HG03354 (cell line): ENCODE measurements at regions not wholly inside any gene's neighbourhood (a gene's known extent, or its start where the extent isn't known, plus 50 kb on each side); places are given as distances from the start of the nearest gene placed in this dataset.
"Not testable (repeated sequence)": the region's sequence is repeated elsewhere in the genome, so short reads cannot be mapped to it uniquely, and the experiment has no call there.

Experiments
- ATAC-seq: cut with Tn5 transposase; IDR thresholded peaks from one replicate; pipeline ENCODE4 v1.9.1; 2021; ENCODE audit warnings: mild to moderate bottlenecking; ENCODE audit not compliant: unreplicated experiment, poor library complexity, severe bottlenecking

GRCh38 chr1:80170811-80171485, 1164.4 kb upstream of the ADGRL4 start:
- no peak for ATAC-seq

- no peak for ATAC-seq
These were observed 1157.6 kb upstream of the ADGRL4 start for GRCh38 chr1:80164150-80164549.

- no peak for ATAC-seq
These were observed 1157.2 kb upstream of the ADGRL4 start for GRCh38 chr1:80163686-80164085.

GRCh38 chr1:80158771-80159170, 1152.2 kb upstream of the ADGRL4 start:
- no peak for ATAC-seq

GRCh38 chr1:80158266-80158665, 1151.7 kb upstream of the ADGRL4 start:
- ATAC-seq = no peak

GRCh38 chr1:80155371-80155770, 1148.8 kb upstream of the ADGRL4 start:
- ATAC-seq = no peak

- no peak for ATAC-seq
These were observed 1147.6 kb upstream of the ADGRL4 start for GRCh38 chr1:80154176-80154575.

- no peak for ATAC-seq
These were observed 1147.2 kb upstream of the ADGRL4 start for GRCh38 chr1:80153762-80154161.

GRCh38 chr1:80143361-80143760, 1136.8 kb upstream of the ADGRL4 start:
- no peak for ATAC-seq

GRCh38 chr1:80137946-80138602, 1131.5 kb upstream of the ADGRL4 start:
- ATAC-seq = not testable (repeated sequence)

- no peak for ATAC-seq
These were observed 1106.9 kb upstream of the ADGRL4 start for GRCh38 chr1:80113168-80114038.

GRCh38 chr1:80101159-80101558, 1094.6 kb upstream of the ADGRL4 start:
- no peak for ATAC-seq

- no peak for ATAC-seq
These were observed 1093.2 kb upstream of the ADGRL4 start for GRCh38 chr1:80099713-80100112.

GRCh38 chr1:80085067-80085466, 1078.5 kb upstream of the ADGRL4 start:
- no peak for ATAC-seq

GRCh38 chr1:80083892-80084291, 1077.4 kb upstream of the ADGRL4 start:
- no peak for ATAC-seq

GRCh38 chr1:80076469-80076868, 1069.9 kb upstream of the ADGRL4 start:
- ATAC-seq = no peak

- no peak for ATAC-seq
These were observed 1068.8 kb upstream of the ADGRL4 start for GRCh38 chr1:80075351-80075750.

- no peak for ATAC-seq
These were observed 1066.0 kb upstream of the ADGRL4 start for GRCh38 chr1:80072563-80072962.

GRCh38 chr1:80066060-80066459, 1059.5 kb upstream of the ADGRL4 start:
- no peak for ATAC-seq

- ATAC-seq = no peak
These were observed 1058.0 kb upstream of the ADGRL4 start for GRCh38 chr1:80064524-80064923.

GRCh38 chr1:80059940-80060339, 1053.4 kb upstream of the ADGRL4 start:
- ATAC-seq = no peak
